Activated naive CD8-positive, alpha-beta T cell treated with anti-CD3 and anti-CD28 coated beads for 36 hours (primary cell): ENCODE measurements at regions not wholly inside any gene's neighbourhood (a gene's known extent, or its start where the extent isn't known, plus 50 kb on each side); places are given as distances from the start of the nearest gene placed in this dataset.
"Not testable (repeated sequence)": the region's sequence is repeated elsewhere in the genome, so short reads cannot be mapped to it uniquely, and the experiment has no call there.

Experiments used
- DNase-seq: peaks from one replicate; pipeline ENCODE4 v3.0.0; 2021
- H3K27ac Mint-ChIP-seq: one replicate; pipeline ENCODE4 v1.8.0; 2022; ENCODE audit warnings: mild to moderate bottlenecking, moderate library complexity, mixed read lengths
- H3K27me3 Mint-ChIP-seq: one replicate; pipeline ENCODE4 v1.8.0; 2022; ENCODE audit warnings: mild to moderate bottlenecking, mixed read lengths
- H3K36me3 Mint-ChIP-seq: one replicate; pipeline ENCODE4 v1.8.0; 2021; ENCODE audit warnings: mild to moderate bottlenecking, mixed read lengths
- H3K4me1 Mint-ChIP-seq: one replicate; pipeline ENCODE4 v1.8.0; 2021; ENCODE audit warnings: mixed read lengths
- H3K4me3 Mint-ChIP-seq: one replicate; pipeline ENCODE4 v1.8.0; 2022; ENCODE audit warnings: mild to moderate bottlenecking, moderate library complexity, mixed read lengths
- H3K9me3 Mint-ChIP-seq: one replicate; pipeline ENCODE4 v1.8.0; 2022; ENCODE audit warnings: mixed read lengths

GRCh38 chr7:351681-352480 is 61.9 kb downstream of the FOXL3 start:
- Mint-ChIP-seq H3K36me3 (peaks cover 9% of the 10 kb centered on the region), H3K27me3 (no peaks in the 10 kb centered on the region), H3K4me1 (peaks cover 10% of the 10 kb centered on the region), H3K9me3 (no peaks in the 10 kb centered on the region), H3K4me3 (no peak overlapping the region), H3K27ac (no peak overlapping the region)
- peak; percentile 57 for DNase-seq

GRCh38 chr7:353746-354325 is 63.9 kb downstream of the FOXL3 start:
- no peak for DNase-seq
- peaks cover 4% of the 10 kb centered on the region for H3K36me3 Mint-ChIP-seq
- no peak overlapping the region for H3K4me3 Mint-ChIP-seq
- no peaks in the 10 kb centered on the region for H3K27me3 Mint-ChIP-seq
- peaks cover 3% of the 10 kb centered on the region for H3K9me3 Mint-ChIP-seq
- H3K27ac Mint-ChIP-seq = no peak overlapping the region
- peaks cover 10% of the 10 kb centered on the region for H3K4me1 Mint-ChIP-seq

- peaks cover 1% of the 10 kb centered on the region for H3K36me3 Mint-ChIP-seq
- no peak for DNase-seq
- H3K4me1 Mint-ChIP-seq = peaks cover 11% of the 10 kb centered on the region
These were observed 64.9 kb downstream of the FOXL3 start for GRCh38 chr7:354597-355470.

GRCh38 chr7:355568-355967 is 65.6 kb downstream of the FOXL3 start:
- peaks cover 5% of the 10 kb centered on the region for H3K9me3 Mint-ChIP-seq

More at GRCh38 chr7:354597-355470, 64.9 kb downstream of the FOXL3 start:
- H3K27ac Mint-ChIP-seq = no peak overlapping the region
- H3K9me3 Mint-ChIP-seq = peaks cover 5% of the 10 kb centered on the region
- no peak overlapping the region for H3K4me3 Mint-ChIP-seq
- H3K27me3 Mint-ChIP-seq = no peaks in the 10 kb centered on the region

GRCh38 chr7:356087-356486 is 66.1 kb downstream of the FOXL3 start:
- Mint-ChIP-seq H3K9me3 (peaks cover 5% of the 10 kb centered on the region), H3K27ac (no peak overlapping the region), H3K36me3 (peaks cover 1% of the 10 kb centered on the region), H3K4me3 (no peak overlapping the region), H3K27me3 (no peaks in the 10 kb centered on the region), H3K4me1 (peaks cover 22% of the 10 kb centered on the region)
- no peak for DNase-seq

More at GRCh38 chr7:355568-355967, 65.6 kb downstream of the FOXL3 start:
- no peak for DNase-seq
- Mint-ChIP-seq H3K36me3 (peaks cover 1% of the 10 kb centered on the region), H3K4me3 (no peak overlapping the region), H3K27ac (no peak overlapping the region), H3K4me1 (peaks cover 18% of the 10 kb centered on the region), H3K27me3 (no peaks in the 10 kb centered on the region)

GRCh38 chr7:356691-357462 is 66.9 kb downstream of the FOXL3 start:
- peaks cover 21% of the 10 kb centered on the region for H3K4me1 Mint-ChIP-seq
- peaks cover 5% of the 10 kb centered on the region for H3K9me3 Mint-ChIP-seq
- no peak overlapping the region for H3K27ac Mint-ChIP-seq
- no peak for DNase-seq
- H3K4me3 Mint-ChIP-seq = no peak overlapping the region
- H3K27me3 Mint-ChIP-seq = no peaks in the 10 kb centered on the region
- H3K36me3 Mint-ChIP-seq = peaks cover 3% of the 10 kb centered on the region

GRCh38 chr7:357531-358209 is 67.7 kb downstream of the FOXL3 start:
- DNase-seq = no peak
- no peak overlapping the region for H3K27ac Mint-ChIP-seq
- H3K4me3 Mint-ChIP-seq = no peak overlapping the region
- peaks cover 4% of the 10 kb centered on the region for H3K36me3 Mint-ChIP-seq
- no peaks in the 10 kb centered on the region for H3K27me3 Mint-ChIP-seq
- H3K4me1 Mint-ChIP-seq = peaks cover 23% of the 10 kb centered on the region
- H3K9me3 Mint-ChIP-seq = peaks cover 5% of the 10 kb centered on the region

- H3K4me3 Mint-ChIP-seq = no peak overlapping the region
- no peaks in the 10 kb centered on the region for H3K27me3 Mint-ChIP-seq
- DNase-seq = no peak
- H3K4me1 Mint-ChIP-seq = peaks cover 28% of the 10 kb centered on the region
- H3K36me3 Mint-ChIP-seq = peaks cover 5% of the 10 kb centered on the region
- H3K27ac Mint-ChIP-seq = no peak overlapping the region
- peaks cover 7% of the 10 kb centered on the region for H3K9me3 Mint-ChIP-seq
These were observed 68.4 kb downstream of the FOXL3 start for GRCh38 chr7:358352-358751.

- H3K9me3 Mint-ChIP-seq = peaks cover 7% of the 10 kb centered on the region
- H3K27ac Mint-ChIP-seq = no peak overlapping the region
- H3K27me3 Mint-ChIP-seq = no peaks in the 10 kb centered on the region
- H3K4me3 Mint-ChIP-seq = no peak overlapping the region
- no peak for DNase-seq
- H3K4me1 Mint-ChIP-seq = peaks cover 38% of the 10 kb centered on the region
- peaks cover 8% of the 10 kb centered on the region for H3K36me3 Mint-ChIP-seq
These were observed 69.3 kb downstream of the FOXL3 start for GRCh38 chr7:359226-359765.

- H3K4me3 Mint-ChIP-seq = peak overlapping the region; percentile 27
- peaks cover 41% of the 10 kb centered on the region for H3K4me1 Mint-ChIP-seq
- peaks cover 7% of the 10 kb centered on the region for H3K9me3 Mint-ChIP-seq
- peaks cover 8% of the 10 kb centered on the region for H3K36me3 Mint-ChIP-seq
- peak overlapping the region; percentile 81 for H3K27ac Mint-ChIP-seq
- peak; percentile 50 for DNase-seq
- H3K27me3 Mint-ChIP-seq = no peaks in the 10 kb centered on the region
These were observed 69.9 kb downstream of the FOXL3 start for GRCh38 chr7:359766-360361.

GRCh38 chr7:360454-361100 is 70.6 kb downstream of the FOXL3 start:
- Mint-ChIP-seq H3K4me1 (peaks cover 44% of the 10 kb centered on the region), H3K27me3 (no peaks in the 10 kb centered on the region)

GRCh38 chr7:361182-361581 is 71.2 kb downstream of the FOXL3 start:
- peaks cover 50% of the 10 kb centered on the region for H3K4me1 Mint-ChIP-seq
- H3K36me3 Mint-ChIP-seq = not testable (repeated sequence)

More at GRCh38 chr7:360454-361100, 70.6 kb downstream of the FOXL3 start:
- peaks cover 8% of the 10 kb centered on the region for H3K36me3 Mint-ChIP-seq
- H3K27ac Mint-ChIP-seq = peak overlapping the region; percentile 81
- H3K9me3 Mint-ChIP-seq = peaks cover 7% of the 10 kb centered on the region
- DNase-seq = peak; percentile 49
- H3K4me3 Mint-ChIP-seq = peak overlapping the region; percentile 27

More at GRCh38 chr7:361182-361581, 71.2 kb downstream of the FOXL3 start:
- DNase-seq, H3K4me3 Mint-ChIP-seq, H3K9me3 Mint-ChIP-seq, H3K27me3 Mint-ChIP-seq: not testable (repeated sequence)
- H3K27ac Mint-ChIP-seq = peak overlapping the region; percentile 81
